T-helper 1 cell (primary cell): ENCODE measurements at regions not wholly inside any gene's neighbourhood (a gene's known extent, or its start where the extent isn't known, plus 50 kb on each side); places are given as distances from the start of the nearest gene placed in this dataset.
A peak's percentile ranks its signal among the peaks of the same experiment; 100 is the strongest.
"Not testable (repeated sequence)": the region's sequence is repeated elsewhere in the genome, so short reads cannot be mapped to it uniquely, and the experiment has no call there.

Experiments
- DNase-seq, 5 donors: peaks; one replicate each; pipeline ENCODE4 v3.0.0-alpha.2; 2012 to 2020

DNA sequence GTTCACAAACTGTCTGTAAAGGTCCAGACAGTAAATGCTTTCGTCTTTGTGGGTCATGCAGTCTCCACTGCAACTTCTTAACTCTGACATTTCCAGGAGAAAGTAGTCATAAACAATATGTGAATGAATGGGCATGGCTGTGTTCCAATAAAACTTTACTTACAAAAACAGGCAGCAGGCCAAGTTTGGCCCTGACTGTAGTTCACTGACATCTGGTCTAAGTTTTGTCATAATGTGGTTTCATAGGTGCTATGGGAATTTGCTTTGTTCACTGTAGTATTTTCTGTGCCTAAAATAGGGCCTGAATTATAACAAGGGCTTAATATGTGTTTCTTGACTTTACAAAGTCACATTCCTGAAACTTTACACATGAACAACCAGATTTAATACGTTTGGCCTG, 186.0 kb upstream of the KBTBD8 start:
- no peak for DNase-seq

GRCh38 chr3:66812741-66813140, 185.4 kb upstream of the KBTBD8 start:
- no peak for DNase-seq

GRCh38 chr3:66816090-66816761, 181.9 kb upstream of the KBTBD8 start:
- DNase-seq: peak in 2 of 5 donors; percentile 3 to 42

DNA sequence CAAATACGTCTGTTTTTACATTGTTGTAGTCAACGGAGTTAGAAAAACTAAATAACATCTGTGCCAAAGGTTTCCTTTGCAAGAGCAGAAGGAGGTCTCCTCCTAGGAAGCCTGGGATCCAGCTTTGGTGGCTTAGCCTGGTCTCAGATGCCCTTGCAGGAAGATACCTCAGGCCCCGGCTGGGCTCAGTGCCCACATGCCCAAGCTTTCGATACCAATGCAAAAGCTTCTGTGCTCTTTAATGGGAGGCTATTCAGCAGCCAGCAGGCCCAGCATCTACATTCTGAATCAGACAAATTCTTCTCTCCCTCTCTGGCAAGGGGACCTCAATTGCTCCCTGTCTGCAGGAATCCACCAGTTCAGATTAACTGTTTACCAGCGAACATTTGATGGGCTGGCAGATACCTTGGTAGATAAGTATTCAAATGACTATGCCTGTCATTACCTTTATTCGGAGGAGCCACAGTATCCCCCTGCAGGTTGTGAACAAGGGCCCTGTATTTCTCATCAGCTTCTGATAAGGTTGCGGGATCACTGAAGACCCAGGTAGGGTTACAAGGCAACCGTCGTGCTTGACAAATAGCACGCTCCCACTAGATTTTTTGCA, 180.1 kb upstream of the KBTBD8 start:
- no peak for DNase-seq

- DNase-seq: no peak
Observed at GRCh38 chr3:66819993-66820501, 178.1 kb upstream of the KBTBD8 start.

- DNase-seq: peak; percentile 21 to 67 (median 46)
Observed at GRCh38 chr3:66822186-66823008, 175.7 kb upstream of the KBTBD8 start.

GRCh38 chr3:66823009-66823397, 175.1 kb upstream of the KBTBD8 start:
- no peak for DNase-seq

DNA sequence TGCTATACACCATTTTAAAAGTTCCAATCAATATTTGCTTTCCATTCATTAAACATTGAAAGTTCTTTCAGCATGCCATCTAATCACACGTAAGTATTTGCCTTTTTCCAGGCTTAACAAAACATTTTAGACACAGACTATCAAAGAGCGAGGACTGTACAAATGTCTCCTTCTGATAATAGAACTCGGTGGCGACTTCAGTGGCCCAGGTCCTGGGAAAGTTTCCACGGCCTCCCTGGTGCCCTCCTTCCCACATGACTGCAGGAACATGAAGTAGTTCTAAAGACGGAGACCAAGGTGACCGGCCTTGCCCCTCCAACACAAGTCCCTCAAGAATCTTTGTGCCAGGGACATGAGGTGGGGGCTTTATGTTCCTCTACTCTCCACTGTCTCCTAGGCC, 174.6 kb upstream of the KBTBD8 start:
- no peak for DNase-seq

DNA sequence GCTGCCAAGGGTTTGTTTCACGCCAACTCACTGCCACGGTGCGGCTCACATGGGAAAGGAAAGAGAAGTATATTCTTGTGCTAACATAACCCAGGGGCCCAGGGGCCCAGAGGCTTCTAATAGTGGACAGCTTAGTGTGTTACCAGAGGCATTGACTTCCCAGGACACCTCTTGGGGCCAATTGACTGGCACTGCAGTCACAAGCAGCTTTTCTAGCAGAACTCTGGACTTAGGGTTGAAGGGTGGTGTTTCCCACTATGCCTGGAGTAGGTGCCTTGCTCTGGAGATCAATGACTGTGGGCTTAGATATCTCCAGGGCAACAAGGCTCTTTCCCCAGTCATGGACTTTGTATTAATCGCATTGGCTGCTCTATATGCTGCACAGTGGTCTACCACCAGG, 172.7 kb upstream of the KBTBD8 start:
- DNase-seq: no peak

DNA sequence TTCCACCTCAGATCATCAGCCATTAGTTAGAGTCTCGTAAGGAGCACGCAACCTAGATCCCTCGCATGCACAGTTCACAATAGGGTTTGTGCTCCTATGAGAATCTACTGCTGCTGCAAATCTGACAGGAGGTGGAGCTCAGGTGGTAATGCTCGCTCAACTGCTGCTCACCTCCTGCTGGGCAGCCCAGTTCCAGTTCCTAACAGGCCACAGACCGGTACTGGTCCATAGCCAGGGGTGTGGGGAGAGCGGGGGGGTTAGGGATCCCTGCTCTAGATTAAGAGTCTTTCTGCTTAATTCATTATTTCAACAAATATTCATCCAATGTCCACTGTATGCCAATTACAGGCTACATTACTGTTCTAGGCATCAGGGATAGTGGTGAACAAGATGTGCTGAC, 170.4 kb upstream of the KBTBD8 start:
- DNase-seq: no peak

DNA sequence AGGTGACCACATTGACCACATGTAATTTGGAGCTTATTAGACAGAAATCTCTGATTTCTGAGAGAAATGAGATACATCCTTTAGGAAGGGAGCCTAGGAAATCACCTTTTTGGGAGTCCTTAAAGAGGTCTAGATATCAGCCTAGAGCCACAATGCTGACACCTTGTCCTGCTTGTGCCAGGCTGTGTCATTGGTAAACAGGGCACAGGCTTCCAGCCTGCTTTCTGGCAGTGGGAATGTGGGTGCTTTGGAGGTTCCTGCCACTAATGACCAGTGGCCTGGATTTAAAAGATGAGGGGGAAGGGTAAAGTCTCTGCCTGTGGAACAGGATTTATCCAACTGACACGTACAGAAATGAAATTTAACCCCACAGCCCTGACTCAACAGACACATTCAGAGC, 169.8 kb upstream of the KBTBD8 start:
- no peak for DNase-seq

DNA sequence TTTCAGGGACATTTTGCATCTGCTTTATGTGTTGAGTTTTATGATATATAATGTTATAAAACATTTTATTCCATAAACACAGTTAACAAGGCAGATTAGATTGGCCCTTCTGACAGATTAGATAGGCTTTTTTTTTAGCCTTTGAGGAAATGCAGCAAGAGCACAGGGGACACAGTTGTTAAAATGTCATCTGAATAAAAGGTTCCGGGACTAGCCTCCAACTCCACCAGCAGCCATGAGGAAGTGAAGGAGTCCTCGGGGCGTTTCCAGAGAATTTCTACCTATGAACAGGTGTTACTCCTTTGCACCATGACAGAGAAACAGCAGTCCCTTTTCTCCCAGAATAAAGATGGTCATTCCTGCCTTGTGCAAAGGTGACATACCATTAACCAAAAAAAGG, 167.8 kb upstream of the KBTBD8 start:
- DNase-seq: no peak

DNA sequence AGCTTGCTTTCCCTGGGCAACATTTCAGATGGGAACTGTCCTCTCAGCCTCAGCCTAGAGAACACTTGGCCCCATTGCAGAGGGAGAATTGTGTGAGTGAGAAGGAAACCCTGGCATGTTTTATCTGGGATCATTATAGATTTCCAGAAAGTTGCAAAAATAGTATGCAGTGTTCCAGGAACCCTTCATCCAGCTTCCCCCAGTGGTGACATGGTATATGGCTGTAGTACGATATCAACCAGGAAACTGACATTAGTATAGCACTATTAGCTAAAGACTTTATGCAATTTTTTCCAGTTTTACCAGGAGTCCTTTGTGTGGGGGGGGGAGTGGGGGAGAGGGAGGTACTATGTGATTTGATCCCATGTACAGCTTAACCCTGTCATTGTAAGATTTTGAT, 166.2 kb upstream of the KBTBD8 start:
- no peak for DNase-seq

- no peak for DNase-seq
Observed at GRCh38 chr3:66836363-66837152, 161.5 kb upstream of the KBTBD8 start.

DNA sequence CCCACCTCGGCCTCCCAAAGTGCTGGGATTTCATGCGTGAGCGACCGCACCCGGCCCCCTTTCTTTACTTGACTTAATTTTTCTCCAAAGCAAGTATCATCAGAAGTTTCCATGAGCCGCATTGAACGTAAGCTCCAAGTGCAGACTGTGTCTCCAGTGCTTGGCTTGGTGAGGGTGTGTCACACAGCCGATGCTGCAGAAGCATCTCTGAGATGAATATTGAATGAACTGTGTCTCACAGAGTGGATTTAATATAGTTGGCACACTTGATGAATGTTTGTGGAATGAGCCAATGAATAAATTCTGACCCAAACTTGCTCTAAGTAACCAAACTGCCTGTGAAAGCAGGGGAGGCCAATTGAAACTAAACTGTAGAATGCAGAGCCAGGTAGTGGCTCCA, 159.4 kb upstream of the KBTBD8 start:
- DNase-seq: no peak

DNA sequence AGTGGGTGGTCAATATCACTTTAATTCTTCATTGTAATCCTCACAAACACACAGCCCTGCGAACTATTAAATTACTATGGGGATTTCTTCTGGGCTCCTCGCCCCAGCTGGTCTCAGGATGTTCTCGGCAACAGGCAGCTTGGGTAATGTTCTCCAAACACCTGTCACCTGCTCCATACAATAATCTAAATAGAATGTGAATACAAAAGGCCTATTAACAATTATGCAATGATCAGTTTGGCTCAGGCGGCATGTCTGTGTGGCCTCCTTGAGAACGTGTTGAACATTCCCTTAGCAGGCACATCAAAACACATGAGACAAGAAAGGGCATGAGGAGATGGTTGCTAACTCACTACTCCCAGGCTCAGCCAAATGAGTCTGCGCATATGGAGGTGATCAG, 158.6 kb upstream of the KBTBD8 start:
- no peak for DNase-seq

DNA sequence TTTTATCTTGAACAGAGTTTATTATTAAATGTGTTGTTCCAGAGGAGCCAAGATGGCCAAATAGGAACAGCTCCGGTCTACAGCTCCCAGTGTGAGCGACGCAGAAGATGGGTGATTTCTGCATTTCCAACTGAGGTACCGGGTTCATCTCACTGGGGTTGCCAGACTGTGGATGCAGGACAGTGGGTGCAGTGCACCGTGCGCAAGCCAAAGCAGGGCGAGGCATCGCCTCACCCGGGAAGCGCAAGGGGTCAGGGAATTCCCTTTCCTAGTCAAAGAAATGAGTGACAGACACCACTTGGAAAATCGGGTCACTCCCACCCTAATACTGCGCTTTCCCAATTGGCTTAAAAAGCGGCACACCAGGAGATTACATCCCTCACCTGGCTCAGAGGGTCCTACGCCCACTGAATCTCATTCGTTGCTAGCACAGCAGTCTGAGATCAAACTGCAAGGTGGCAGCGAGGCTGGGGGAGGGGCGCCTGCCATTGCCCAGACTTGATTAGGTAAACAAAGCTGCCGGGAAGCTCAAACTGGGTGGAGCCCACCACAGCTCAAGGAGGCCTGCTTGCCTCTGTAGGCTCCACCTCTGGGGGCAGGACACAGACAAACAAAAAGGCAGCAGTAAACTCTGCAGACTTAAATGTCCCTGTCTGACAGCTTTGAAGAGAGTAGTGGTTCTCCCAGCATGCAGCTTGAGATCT, 155.2 kb upstream of the KBTBD8 start:
- DNase-seq: not testable (repeated sequence)

GRCh38 chr3:66851894-66852613, 146.1 kb upstream of the KBTBD8 start:
- DNase-seq: no peak

DNA sequence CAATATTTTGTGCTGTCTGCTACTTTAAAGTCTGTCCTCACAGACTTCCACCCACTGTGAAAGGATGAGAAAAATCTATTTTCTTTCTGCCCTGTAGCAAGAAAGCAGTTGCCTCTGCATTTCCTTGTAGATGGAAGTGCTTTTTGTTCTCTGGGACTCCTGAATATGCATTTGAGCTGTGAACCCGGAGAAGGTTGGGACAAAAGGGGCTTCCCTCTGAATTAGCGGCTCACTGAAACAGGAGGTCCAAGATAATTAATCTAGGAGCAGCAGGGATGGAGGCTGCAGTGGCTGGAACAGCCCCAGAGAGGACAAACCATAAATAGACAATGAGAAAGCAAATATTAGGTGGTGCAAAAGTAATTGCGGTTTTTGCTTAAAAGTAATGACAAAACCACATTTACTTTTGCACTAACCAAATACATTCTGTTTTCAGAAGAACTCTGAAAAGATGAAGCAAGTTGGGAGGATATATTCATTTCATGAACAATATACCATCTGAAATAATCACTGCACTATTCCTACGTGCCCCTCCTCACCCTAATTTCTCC, 143.4 kb upstream of the KBTBD8 start:
- DNase-seq: no peak

GRCh38 chr3:66856533-66856932, 141.6 kb upstream of the KBTBD8 start:
- no peak for DNase-seq

DNA sequence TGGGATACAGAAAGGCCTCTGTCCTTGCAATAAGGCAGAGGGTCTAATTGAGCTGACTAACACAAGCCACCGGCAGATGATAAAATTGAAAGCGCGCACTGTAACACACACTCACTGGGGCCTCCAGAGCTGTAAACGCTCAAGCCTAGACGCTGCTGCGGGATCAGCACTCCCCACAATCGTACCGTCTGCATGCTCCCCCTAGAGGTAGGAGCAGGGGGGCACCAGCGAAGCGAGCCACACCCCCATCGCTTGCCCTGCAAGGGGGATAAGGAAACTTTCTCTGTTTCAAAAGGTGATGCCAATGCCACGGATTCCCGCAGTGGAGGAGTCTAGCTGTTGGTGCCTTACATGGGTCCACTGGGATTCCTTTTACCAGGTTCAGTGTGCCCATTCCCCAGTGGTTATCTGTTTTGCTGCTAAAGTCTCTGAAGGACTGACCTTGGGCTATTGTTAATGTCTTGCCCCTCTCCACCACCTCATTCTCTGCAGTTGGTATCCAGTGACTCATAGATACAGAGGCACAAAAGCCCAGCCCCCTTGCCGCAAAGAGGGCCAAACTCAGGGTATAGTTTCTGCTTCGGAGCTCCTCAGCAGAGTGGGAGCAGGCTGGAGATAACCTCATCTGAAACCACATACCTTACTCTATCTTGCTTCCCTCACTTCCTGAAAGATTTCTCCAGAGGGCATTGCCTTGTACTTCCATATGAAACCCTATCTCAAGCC, 139.3 kb upstream of the KBTBD8 start:
- no peak for DNase-seq
